ENCODE measurements at regions not wholly inside any gene's neighbourhood (a gene's known extent, or its start where the extent isn't known, plus 50 kb on each side); places are given as distances from the start of the nearest gene placed in this dataset.

- Mint-ChIP-seq H3K27me3 (ENCODE audit: low read depth) (no peaks in the 10 kb centered on the region), H3K27ac (ENCODE audit: unreplicated experiment) (no peak overlapping the region), H3K9me3 (no peaks in the 10 kb centered on the region), H3K4me1 (peaks cover 34% of the 10 kb centered on the region), H3K36me3 (ENCODE audit: low read depth) (no peaks in the 10 kb centered on the region), H3K4me3 (no peak overlapping the region)
- no peak for TF ChIP-seq CTCF (conservative IDR thresholded peaks at IDR 0.05)
- no peak for DNase-seq (ENCODE audit: low read depth, low spot score)
Observed at GRCh38 chr7:93817526-93817925, 73.0 kb downstream of the TFPI2 start.

GRCh38 chr7:93817004-93817403, 73.5 kb downstream of the TFPI2 start:
- Mint-ChIP-seq H3K4me3 (no peak overlapping the region), H3K9me3 (no peaks in the 10 kb centered on the region), H3K4me1 (peaks cover 34% of the 10 kb centered on the region), H3K27ac (ENCODE audit: unreplicated experiment) (no peak overlapping the region), H3K27me3 (ENCODE audit: low read depth) (no peaks in the 10 kb centered on the region), H3K36me3 (ENCODE audit: low read depth) (no peaks in the 10 kb centered on the region)
- TF ChIP-seq CTCF (conservative IDR thresholded peaks at IDR 0.05), result no peak
- no peak for DNase-seq (ENCODE audit: low read depth, low spot score)

- no peak for TF ChIP-seq CTCF (conservative IDR thresholded peaks at IDR 0.05)
- no peak for DNase-seq (ENCODE audit: low read depth, low spot score)
- H3K27ac Mint-ChIP-seq (ENCODE audit: unreplicated experiment), result no peak overlapping the region
- peaks cover 34% of the 10 kb centered on the region for H3K4me1 Mint-ChIP-seq
- H3K36me3 Mint-ChIP-seq (ENCODE audit: low read depth), result no peaks in the 10 kb centered on the region
- H3K27me3 Mint-ChIP-seq (ENCODE audit: low read depth), result no peaks in the 10 kb centered on the region
- no peak overlapping the region for H3K4me3 Mint-ChIP-seq
- H3K9me3 Mint-ChIP-seq, result peaks cover 3% of the 10 kb centered on the region
Observed at GRCh38 chr7:93813514-93813913, 77.0 kb downstream of the TFPI2 start.

- H3K9me3 Mint-ChIP-seq, result peaks cover 3% of the 10 kb centered on the region
- DNase-seq (ENCODE audit: low read depth, low spot score), result no peak
- no peak overlapping the region for H3K4me3 Mint-ChIP-seq
- no peak overlapping the region for H3K27ac Mint-ChIP-seq (ENCODE audit: unreplicated experiment)
- H3K4me1 Mint-ChIP-seq, result peaks cover 21% of the 10 kb centered on the region
- peaks cover 7% of the 10 kb centered on the region for H3K36me3 Mint-ChIP-seq (ENCODE audit: low read depth)
- no peak for TF ChIP-seq CTCF (conservative IDR thresholded peaks at IDR 0.05)
- H3K27me3 Mint-ChIP-seq (ENCODE audit: low read depth), result no peaks in the 10 kb centered on the region
Observed at GRCh38 chr7:93812061-93812460, 78.5 kb downstream of the TFPI2 start.

- no peak for TF ChIP-seq CTCF (conservative IDR thresholded peaks at IDR 0.05)
- Mint-ChIP-seq H3K36me3 (ENCODE audit: low read depth) (peaks cover 7% of the 10 kb centered on the region), H3K27ac (ENCODE audit: unreplicated experiment) (no peak overlapping the region), H3K27me3 (ENCODE audit: low read depth) (no peaks in the 10 kb centered on the region), H3K4me1 (peaks cover 12% of the 10 kb centered on the region), H3K9me3 (peaks cover 3% of the 10 kb centered on the region), H3K4me3 (no peak overlapping the region)
- no peak for DNase-seq (ENCODE audit: low read depth, low spot score)
Observed at GRCh38 chr7:93811198-93811597, 79.4 kb downstream of the TFPI2 start.

GRCh38 chr7:93810561-93810960, 80.0 kb downstream of the TFPI2 start:
- H3K27me3 Mint-ChIP-seq (ENCODE audit: low read depth), result no peaks in the 10 kb centered on the region
- H3K9me3 Mint-ChIP-seq, result peaks cover 3% of the 10 kb centered on the region
- no peak for TF ChIP-seq CTCF (conservative IDR thresholded peaks at IDR 0.05)
- no peak overlapping the region for H3K4me3 Mint-ChIP-seq
- H3K27ac Mint-ChIP-seq (ENCODE audit: unreplicated experiment), result no peak overlapping the region
- peaks cover 10% of the 10 kb centered on the region for H3K4me1 Mint-ChIP-seq
- DNase-seq (ENCODE audit: low read depth, low spot score), result no peak
- H3K36me3 Mint-ChIP-seq (ENCODE audit: low read depth), result peaks cover 7% of the 10 kb centered on the region
